Left ventricle myocardium inferior (tissue), 1 donor: ENCODE measurements at regions not wholly inside any gene's neighbourhood (a gene's known extent, or its start where the extent isn't known, plus 50 kb on each side); places are given as distances from the start of the nearest gene placed in this dataset.

Experiments used
- DNase-seq: peaks from one replicate; pipeline ENCODE4 v3.0.0-alpha.2; 2020
- H3K27ac ChIP-seq: fragments of 200-600 bp; replicated peaks from 2 replicates; pipeline ENCODE4 v1.8.0; 2021
- H3K27me3 ChIP-seq: fragments of 200-600 bp; 2 replicates; pipeline ENCODE4 v1.8.0; 2021; ENCODE audit warnings: low read depth
- H3K36me3 ChIP-seq: fragments of 200-600 bp; 2 replicates; pipeline ENCODE4 v1.8.0; 2021
- H3K4me1 ChIP-seq: fragments of 200-600 bp; 2 replicates; pipeline ENCODE4 v1.8.0; 2021
- H3K4me3 ChIP-seq: fragments of 200-600 bp; 2 replicates; pipeline ENCODE4 v1.8.0; 2021; ENCODE audit warnings: mild to moderate bottlenecking, moderate library complexity
- H3K9me3 ChIP-seq: fragments of 200-600 bp; replicated peaks from 2 replicates; pipeline ENCODE4 v1.8.0; 2021
- CTCF ChIP-seq: fragments of 200-600 bp; IDR thresholded peaks from 2 replicates; pipeline ENCODE4 v1.8.0; 2021; ENCODE audit warnings: antibody characterized with exemption, mild to moderate bottlenecking, borderline replicate concordance
- intact Hi-C: fragments of 100-400 bp; cut with micrococcal nuclease; formaldehyde crosslinking; loops from one replicate; pipeline ENCODE4 v1.11.0; 2022
- donor health status: DM: no; HTN: yes; CAD: no; lungs with severe emphysema.

- no peak for TF ChIP-seq CTCF
- intact Hi-C loops = no loop called here
- no peaks in the 10 kb centered on the region for H3K27me3 ChIP-seq
- H3K4me3 ChIP-seq = no peak overlapping the region
- no peak for DNase-seq
- no peaks in the 10 kb centered on the region for H3K4me1 ChIP-seq
- H3K9me3 ChIP-seq = peaks cover 48% of the 10 kb centered on the region
- H3K27ac ChIP-seq = no peak overlapping the region
- H3K36me3 ChIP-seq = no peaks in the 10 kb centered on the region
These were observed 217.7 kb upstream of the MTPN start for GRCh38 chr7:136194878-136195277.

- no peak overlapping the region for H3K27ac ChIP-seq
These were observed 216.8 kb upstream of the MTPN start for GRCh38 chr7:136193940-136194339.

GRCh38 chr7:136189506-136189998 is 212.4 kb upstream of the MTPN start:
- Histone ChIP-seq H3K9me3 (peaks cover 1% of the 10 kb centered on the region), H3K27ac (no peak overlapping the region), H3K4me1 (no peaks in the 10 kb centered on the region), H3K36me3 (no peaks in the 10 kb centered on the region), H3K27me3 (no peaks in the 10 kb centered on the region), H3K4me3 (no peak overlapping the region)
- intact Hi-C loops = no loop called here
- DNase-seq = no peak
- TF ChIP-seq CTCF = no peak

More at GRCh38 chr7:136193940-136194339, 216.8 kb upstream of the MTPN start:
- Histone ChIP-seq H3K9me3 (peaks cover 44% of the 10 kb centered on the region), H3K27me3 (no peaks in the 10 kb centered on the region), H3K4me3 (no peak overlapping the region), H3K4me1 (no peaks in the 10 kb centered on the region), H3K36me3 (no peaks in the 10 kb centered on the region)
- intact Hi-C loops = no loop called here
- TF ChIP-seq CTCF = no peak
- DNase-seq = no peak

GRCh38 chr7:136186281-136186680 is 209.1 kb upstream of the MTPN start:
- no peak for TF ChIP-seq CTCF
- DNase-seq = no peak
- no peak overlapping the region for H3K27ac ChIP-seq
- no peaks in the 10 kb centered on the region for H3K9me3 ChIP-seq
- no peak overlapping the region for H3K4me3 ChIP-seq
- intact Hi-C loops = no loop called here
- no peaks in the 10 kb centered on the region for H3K27me3 ChIP-seq
- H3K36me3 ChIP-seq = no peaks in the 10 kb centered on the region
- no peaks in the 10 kb centered on the region for H3K4me1 ChIP-seq

- H3K9me3 ChIP-seq = no peaks in the 10 kb centered on the region
- H3K4me1 ChIP-seq = peaks cover 5% of the 10 kb centered on the region
- no peak overlapping the region for H3K4me3 ChIP-seq
- no peak for DNase-seq
- intact Hi-C loops = no loop called here
- no peaks in the 10 kb centered on the region for H3K36me3 ChIP-seq
- TF ChIP-seq CTCF = no peak
- H3K27ac ChIP-seq = no peak overlapping the region
- no peaks in the 10 kb centered on the region for H3K27me3 ChIP-seq
These were observed 207.6 kb upstream of the MTPN start for GRCh38 chr7:136184719-136185118.

GRCh38 chr7:136183981-136184380 is 206.8 kb upstream of the MTPN start:
- Histone ChIP-seq H3K36me3 (no peaks in the 10 kb centered on the region), H3K4me1 (peaks cover 11% of the 10 kb centered on the region), H3K27me3 (no peaks in the 10 kb centered on the region), H3K27ac (no peak overlapping the region), H3K9me3 (no peaks in the 10 kb centered on the region), H3K4me3 (no peak overlapping the region)
- intact Hi-C loops = no loop called here
- DNase-seq = no peak
- peak; percentile 31 for TF ChIP-seq CTCF
